Stimulated activated CD8-positive, alpha-beta memory T cell treated with anti-CD3 and anti-CD28 coated beads, Interleukin-12 subunit alpha, Interleukin-12 subunit beta, amount 100 ng/mL, for 24 hours (primary cell): ENCODE measurements at regions not wholly inside any gene's neighbourhood (a gene's known extent, or its start where the extent isn't known, plus 50 kb on each side); places are given as distances from the start of the nearest gene placed in this dataset.
"Not testable (repeated sequence)": the region's sequence is repeated elsewhere in the genome, so short reads cannot be mapped to it uniquely, and the experiment has no call there.

ENCODE experiments used
- DNase-seq: peaks from one replicate; pipeline ENCODE4 v3.0.0-alpha.2; 2020; ENCODE audit errors: extremely low read depth

DNA sequence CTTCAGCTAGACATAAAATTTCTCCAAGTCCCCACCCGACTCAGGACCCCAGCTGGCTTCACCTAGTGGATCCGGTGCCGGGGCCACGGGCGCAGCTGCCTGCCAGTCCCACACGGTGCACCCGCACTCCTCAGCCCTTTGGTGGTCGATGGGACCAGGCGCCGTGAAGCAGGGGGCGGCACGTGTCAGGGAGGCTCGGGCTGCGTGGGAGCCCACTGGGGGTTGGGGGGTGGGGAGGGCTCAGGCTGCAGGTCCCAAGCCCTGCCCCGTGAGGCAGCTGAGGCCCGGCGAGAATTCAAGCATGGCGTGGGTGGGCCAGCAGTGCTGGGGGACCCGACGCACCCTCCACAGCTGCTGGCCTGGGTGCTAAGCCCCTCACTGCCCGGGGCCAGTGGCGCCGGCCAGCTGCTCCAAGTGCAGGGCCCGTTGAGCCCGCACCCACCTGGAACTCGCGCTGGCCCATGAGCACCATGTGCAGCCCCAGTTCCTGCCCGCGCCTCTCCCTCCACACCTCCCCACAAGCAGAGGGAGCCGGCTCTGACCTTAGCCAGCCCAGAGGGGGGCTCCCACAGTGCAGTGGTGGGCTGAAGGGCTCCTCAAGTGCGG, 747.0 kb downstream of the FAM181B start:
- DNase-seq = no peak

DNA sequence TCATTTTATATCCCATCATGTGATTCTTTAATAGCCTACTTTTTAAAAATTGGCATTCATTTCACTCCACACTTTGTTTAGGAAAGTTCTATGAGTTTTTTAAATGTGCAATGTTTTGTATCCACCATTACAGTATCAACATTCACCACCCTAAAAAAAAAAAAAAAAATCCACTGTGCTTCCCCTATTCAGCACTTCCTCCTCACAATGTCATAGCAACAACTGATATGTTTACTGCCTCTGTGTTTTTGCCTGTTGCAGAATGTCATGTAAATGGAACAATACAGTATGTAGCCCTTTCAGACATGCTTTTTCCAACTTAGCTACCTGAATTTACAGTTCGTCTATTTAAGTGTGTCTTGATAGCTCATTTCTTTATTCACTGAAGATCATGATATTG, 754.2 kb downstream of the FAM181B start:
- DNase-seq = no peak

DNA sequence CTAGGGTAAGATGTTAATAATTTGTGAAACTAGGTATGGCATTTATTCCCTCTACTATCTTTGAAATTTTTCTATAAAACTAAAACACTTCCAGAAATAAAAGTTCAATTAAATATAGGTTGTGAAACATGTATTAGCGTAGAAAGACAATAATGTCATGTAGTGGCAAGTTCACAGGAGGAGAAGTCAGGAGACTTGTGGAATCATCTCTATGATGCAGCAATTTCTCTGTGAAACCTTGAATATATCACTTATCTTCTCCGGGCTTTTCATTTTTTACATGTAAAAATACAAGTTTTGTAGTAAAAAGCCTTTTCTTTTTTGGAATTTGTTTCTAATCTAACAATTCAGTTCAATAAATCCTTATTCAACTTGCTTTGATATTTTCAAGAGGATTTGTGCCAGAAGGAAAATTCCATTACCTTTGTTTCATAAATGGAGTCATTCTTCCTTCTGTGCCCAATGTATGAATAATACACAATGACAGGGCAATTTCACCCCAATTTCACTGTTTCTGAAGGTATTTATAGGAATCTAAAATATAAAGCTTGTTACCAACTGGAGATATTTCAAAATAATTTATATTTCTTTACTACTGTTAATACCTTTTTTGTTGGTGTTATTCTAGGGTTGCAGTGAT, 758.3 kb downstream of the FAM181B start:
- DNase-seq = no peak

DNA sequence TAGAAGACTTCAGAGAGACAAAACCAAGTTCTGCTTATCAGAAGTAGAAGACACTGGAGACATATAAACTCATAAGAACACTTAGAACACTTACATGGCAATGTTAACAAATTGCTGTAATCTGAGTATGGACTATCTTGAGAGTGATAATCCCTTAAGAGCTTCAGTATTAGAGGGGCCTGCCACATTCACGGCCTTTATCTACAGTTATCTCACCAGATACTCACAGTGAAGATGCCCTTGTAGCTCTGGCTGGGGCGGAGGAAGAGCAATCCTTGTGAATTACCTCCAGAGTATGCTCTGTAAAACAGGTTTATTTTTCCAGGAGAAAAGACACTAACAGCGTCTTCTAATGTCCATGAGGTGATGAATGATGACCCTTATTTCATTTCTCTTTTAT, 762.8 kb downstream of the FAM181B start:
- DNase-seq = no peak

DNA sequence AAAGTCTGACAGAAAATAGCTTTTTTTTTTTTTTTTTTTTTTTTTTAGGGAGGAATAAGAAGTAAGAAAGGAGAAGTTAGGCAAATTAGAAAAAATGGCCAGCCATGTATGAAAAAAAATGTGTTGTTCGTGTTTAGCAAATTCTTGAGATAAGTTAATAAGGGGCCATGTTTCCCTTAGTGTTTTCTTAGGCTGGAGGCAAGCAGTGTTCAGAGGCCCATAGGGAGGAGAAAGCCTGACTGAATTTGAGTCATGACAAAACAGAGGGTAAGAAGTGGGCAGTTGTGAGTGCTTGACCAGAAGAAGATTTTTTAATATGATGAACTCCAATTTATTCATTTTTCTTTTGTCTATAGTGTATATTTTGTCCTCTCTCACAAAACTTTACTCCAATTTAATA, 766.4 kb downstream of the FAM181B start:
- no peak for DNase-seq

DNA sequence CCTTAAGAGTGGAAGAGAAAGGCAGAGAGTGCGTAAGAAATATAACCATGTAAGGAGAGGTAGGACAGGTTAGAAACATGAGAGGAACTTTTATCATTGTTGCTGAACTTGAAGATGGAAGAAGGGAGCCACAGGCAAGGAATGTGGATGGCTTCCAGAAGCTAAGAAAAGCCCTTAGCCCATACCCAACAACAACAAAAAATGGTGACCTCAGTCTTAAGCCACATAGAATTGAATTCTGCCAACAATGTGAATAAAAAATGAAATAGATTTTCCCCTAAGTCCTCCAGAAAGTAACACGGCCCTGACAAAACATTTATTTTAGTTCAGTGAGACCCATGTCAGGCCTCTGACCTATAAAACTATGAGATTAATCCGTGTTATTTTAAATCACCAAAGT, 767.3 kb downstream of the FAM181B start:
- no peak for DNase-seq

DNA sequence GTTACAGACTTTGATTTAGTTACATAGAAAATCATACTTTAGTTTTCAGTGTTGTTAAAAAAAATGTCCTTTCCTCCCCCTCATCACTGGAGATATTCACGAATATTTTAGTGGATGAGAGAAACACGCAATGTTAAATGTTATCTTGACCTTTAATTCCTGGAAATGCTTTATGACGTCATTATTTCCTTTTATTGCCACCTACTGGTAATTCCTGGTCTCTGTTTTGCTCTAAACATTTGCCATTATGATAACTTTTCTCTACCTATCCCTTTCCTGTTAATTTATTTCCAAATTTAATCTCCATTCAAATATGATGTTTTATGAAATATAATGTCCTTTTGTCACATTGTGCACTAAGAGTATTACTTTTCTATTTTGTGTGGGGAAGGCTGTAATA, 770.6 kb downstream of the FAM181B start:
- no peak for DNase-seq

DNA sequence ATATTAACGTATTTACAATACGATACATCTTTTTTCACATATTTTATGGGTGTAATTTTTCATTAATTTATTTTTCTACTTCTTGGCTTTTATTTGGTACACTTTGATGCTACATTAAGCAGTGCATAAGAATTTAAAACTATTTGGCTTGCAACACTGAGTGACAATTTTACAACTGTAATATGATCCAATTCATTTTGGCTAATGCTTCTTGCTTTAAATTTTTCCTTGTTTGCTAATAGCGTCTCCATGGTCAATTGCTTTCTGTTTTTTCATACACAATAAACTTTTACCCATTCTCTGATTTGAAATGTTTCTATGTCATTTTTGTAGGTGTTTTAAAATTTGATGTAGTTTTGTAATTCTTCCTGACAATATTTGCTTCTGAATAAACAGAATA, 773.2 kb downstream of the FAM181B start:
- no peak for DNase-seq

DNA sequence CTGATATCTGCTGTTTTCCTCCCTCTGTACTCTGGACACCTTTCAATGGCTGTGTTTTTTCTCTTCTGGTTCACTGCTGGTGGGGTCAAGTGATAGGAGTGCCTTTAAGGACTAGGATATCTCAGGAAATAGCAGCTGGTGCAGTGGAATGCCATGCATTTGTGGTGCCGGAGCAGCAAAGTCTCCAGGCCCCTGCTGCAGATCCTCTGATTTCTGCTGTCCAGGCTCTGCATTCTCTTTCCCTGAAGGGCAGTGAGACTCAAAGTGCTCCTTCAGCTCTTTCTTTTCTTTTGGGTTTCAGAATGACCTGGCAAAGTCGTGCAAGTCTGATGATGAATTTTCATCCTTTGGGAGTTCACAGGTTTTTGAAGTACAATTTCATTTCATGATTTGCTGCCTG, 774.3 kb downstream of the FAM181B start:
- no peak for DNase-seq

DNA sequence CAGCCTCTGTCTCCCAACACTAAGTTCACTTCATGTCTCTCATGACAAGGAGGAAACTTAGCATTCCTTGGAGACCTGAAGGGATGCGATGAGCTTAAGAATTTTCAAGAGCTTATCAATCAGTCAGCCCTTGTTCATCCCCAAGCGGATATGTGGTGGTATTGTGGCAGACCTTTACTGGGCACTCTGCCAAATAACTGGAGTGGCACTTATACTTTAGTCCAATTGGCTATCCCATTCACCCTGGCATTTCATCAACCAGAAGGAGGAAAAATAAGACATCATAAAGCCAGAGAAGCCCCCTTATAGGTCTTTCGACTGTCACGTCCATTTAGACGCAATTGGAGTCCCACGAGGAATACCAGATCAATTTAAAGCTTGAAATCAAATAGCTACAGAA, 779.4 kb downstream of the FAM181B start:
- DNase-seq = not testable (repeated sequence)

DNA sequence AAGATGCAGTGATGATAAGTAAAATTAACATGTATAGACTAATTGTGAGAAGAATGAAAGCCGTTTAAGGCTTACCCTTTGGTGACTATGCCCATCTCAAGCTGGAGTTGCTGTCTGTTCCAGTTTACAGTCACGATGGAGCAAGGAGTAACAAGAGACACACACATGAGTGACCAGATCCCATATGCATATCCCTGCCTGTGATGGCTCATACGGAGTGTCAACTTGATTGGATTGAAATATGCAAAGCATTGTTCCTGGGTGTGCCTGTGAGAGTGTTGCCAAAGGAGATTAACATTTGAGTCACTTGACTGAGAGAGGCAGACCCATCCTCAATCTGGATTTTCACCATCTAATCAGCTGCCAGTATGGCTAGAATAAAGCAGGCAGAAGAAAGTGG, 786.8 kb downstream of the FAM181B start:
- DNase-seq = no peak

DNA sequence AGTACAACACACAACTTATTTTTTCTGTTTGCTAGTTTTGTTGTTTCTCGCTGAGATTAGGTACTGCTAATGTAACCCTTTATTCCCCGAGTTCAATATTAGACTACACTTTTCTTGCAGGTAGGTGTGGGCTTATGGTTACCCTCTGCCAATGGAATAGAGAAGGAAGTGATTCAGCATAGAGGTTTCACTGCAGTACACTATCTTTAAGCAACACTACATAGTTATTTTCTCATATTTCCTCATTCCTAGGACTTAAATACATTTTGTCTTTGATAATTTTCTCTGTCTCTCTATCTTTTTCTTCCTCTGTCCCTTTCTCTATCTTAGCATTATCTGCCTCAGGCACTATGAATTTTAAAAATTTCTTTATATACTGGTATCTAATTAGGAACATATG, 791.0 kb downstream of the FAM181B start:
- no peak for DNase-seq

DNA sequence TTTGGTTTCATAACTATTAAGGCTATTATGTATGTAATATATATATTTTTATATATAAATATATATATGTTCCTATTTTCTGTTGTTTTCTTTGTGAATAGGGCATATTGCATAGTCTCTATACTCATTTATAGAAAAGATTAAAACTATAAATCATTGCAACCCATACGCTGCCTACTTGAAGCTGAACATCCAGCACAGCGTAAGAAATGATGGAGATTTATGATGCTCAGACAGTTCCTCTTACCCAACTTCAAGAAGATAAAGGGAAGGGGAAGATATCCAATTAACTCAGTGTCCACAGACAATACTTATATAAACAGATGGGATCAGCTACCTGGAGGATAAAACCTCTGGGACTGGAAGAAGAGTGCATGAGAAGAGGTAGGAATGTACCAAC, 791.7 kb downstream of the FAM181B start:
- DNase-seq = no peak

DNA sequence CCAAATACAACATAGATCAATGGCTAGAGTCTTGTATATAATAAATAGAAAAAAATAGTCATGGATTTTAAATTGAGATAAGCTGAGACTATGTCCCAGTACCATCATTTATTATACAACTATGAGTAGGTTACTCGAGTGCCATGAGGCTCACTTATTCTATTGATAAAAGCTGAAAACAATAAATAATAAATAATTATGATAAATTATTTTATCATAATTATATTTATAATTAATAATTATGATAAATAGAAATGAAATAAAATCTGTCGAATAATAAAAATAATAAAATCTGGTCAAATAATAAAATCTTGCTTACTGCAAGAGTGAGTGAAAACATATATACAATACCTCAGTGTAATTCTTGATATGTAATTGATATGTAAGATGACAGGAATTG, 801.4 kb downstream of the FAM181B start:
- DNase-seq = no peak

DNA sequence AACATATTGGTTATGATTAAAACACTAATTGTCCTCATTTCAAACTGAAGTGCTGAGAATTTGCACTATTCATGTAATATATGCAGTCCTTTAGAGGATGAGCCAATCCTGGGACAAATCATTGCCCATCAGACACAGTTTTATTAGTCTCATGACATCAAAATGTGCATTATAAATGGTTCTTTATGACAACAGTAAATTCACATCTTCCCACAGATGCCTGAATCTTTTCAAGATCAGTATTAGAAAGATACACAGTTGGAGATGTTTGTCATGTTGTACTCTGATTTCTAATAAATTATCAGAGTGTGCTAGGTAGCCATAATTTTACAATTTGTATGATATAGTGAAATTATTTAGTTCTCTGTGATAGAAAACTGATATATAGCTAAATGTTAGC, 813.5 kb downstream of the FAM181B start:
- DNase-seq = no peak

DNA sequence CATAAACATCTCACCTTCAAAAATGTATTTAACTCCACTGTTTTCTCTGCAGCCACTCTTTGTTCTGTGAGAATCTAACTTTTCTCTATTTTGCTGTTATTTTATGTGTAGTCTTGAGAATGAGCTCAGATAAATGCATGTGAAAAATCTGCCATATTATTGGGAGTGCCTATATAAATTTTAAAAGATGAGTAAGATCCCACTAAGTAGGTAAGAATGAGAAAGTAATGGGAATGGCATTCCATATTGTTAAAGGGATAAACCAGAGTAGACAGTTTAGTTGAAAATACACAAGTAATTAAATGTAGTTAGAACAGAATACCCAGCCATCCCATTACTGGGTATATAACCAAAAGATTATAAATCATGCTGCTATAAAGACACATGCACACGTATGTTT, 817.2 kb downstream of the FAM181B start:
- DNase-seq = no peak

DNA sequence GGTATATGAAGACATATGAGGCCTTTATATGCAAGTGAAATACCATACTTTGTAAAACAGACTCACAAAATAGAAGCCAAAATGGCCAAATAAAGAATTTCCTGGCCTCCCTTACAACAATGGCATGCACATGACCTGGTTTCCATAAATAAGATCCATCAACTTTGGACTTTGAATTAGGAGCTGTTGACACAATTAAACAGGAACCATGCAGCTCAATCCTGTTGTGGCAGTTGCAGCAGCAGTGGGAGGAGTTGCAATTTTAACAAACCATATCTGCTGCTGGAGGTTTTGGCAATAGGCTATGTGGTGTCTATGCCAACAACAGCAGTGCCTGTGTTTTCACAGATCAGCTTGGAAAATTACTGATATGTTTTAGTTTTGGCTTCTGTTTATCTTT, 818.6 kb downstream of the FAM181B start:
- no peak for DNase-seq

DNA sequence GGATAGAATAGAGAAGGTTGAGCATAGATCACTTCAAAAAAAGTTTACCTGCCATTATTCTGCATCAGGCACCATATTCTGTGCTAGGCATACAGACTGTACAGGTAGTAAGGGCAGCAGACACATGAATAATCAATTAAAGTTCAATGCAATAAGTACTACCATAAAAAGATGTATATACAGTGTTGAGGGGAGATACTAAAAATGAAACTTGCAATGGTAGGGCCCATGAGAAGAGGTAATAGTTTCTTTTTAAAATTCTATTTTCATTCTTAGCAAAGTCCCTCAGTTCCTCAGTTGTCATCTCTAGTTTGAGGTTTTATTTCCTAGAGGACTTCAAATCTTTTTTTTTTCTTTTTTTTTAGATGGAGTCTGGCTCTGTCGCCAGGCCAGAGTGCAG, 819.9 kb downstream of the FAM181B start:
- no peak for DNase-seq

DNA sequence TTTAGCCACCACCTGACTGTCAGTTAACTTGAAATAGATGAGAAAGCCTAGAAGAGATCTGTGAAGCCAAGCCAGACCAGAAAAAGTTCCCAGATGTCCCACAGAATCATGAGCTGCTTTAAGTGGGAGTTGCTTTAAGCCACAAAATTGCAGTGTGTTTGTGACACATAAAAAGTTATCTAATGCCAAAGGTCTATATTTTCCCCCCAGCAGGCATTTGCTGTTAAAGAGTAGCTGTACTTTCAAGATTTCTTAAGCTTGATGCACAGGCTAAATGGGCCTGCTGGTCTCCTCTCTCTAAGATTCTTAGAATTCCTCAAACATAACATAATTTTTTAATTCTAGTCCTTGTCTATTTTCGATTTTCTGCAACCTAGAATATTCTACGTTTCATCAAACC, 825.7 kb downstream of the FAM181B start:
- no peak for DNase-seq

DNA sequence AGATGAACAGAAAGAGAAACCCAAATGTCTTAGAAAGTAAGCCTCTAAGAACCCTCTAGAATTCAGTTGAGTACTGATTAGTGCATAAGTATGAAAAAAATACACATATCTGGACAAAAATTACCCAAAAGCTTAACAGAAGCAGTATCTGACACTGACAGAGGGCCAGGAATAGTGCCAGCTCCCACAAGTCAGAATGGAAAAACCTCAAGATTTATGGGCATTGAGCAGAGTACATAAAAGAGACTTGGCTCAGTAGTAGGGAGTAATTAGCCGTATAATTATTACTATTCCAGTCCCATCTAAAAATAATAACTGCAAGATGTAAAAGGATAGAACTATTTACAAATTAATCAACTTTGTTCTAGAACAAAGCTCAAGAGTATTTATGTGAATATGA, 834.5 kb downstream of the FAM181B start:
- no peak for DNase-seq

DNA sequence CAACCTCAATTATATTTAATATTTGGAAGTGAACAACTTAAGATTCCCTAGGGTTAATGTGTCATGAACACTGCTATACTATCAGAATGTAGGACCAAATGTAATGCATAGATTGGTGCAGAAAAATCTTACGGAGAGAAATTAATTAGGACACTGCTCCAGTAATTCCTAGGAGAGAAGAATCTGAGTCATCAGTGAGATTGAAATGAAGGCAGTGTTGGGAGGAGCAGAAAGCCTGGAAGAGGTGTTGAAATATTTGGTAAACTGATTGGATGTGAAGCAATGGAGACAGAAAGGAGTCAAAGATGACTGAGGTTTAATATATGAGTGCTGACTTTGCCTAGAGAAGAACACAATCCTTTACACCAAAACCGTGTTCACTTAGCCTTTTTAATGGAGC, 836.0 kb downstream of the FAM181B start:
- no peak for DNase-seq

DNA sequence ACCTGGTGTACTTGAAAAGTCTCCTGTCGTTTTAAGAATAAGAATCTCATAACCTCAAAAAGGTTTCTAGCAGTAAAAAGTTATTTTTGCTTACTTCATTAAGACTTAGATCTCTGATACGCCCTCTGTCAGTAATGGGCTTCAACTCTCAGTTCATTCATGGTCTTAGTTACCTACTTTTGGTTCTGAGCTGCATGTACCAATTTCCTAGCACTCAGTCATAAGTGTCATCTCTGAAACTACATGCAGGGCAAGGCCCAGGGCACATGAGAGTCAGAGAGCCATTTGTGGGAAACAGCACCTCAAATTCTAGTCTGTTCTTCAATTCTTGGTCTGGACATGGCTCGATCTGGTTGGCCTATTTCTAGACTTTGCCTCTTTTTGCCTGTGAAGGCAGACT, 838.4 kb downstream of the FAM181B start:
- no peak for DNase-seq

DNA sequence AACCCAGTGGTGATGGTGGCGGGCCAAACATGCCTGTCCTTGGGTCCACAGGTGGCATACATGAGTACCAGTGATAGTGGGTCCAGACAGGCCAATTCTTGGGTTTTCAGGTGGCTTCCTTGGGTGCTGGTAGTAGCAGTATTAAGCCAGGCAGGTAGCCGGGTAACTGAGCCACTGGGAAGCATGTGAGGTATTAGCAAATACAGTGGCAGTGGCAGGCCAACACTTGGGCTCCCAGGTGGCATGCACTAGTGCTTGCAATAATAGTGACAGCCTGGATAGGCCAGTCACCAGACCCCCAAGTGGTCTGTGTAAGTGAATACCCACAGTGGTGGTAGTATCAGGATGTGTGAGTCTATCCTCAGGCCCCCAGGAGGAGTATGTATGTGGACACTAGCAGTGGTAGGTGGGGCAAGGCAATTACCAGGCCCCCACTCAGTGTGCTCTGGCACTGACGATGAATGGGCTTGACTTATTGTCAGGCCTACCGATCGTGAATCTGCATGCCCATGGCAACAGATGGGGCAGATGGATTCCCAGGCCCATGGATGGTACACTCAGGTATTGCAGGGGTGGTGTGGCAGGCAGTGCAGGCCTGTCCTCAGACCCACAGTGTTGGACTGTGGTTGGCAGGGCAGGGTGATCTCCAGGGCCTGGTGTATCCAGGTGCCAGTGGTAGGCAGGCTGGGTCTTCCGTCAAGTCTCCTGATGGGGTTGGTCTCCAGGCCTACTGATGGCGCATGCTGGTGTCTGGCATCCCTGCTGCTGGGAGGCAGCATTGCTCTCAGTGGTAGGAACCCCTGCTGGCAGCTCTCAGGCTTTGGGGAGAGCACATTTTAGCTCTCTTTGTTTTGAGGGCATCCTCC, 840.7 kb downstream of the FAM181B start:
- DNase-seq = no peak
